Jurkat, Clone E6-1 (cell line): ENCODE measurements at regions not wholly inside any gene's neighbourhood (a gene's known extent, or its start where the extent isn't known, plus 50 kb on each side); places are given as distances from the start of the nearest gene placed in this dataset.

Experiments used
- DNase-seq: peaks from one replicate; pipeline ENCODE4 v3.0.0-alpha.2; 2011; ENCODE audit warnings: low read depth, low spot score
- H3K4me3 ChIP-seq: 2 replicates; pipeline ENCODE4 v1.5.1; 2011; ENCODE audit warnings: mild to moderate bottlenecking, low read length, control low read depth, moderate library complexity

DNA sequence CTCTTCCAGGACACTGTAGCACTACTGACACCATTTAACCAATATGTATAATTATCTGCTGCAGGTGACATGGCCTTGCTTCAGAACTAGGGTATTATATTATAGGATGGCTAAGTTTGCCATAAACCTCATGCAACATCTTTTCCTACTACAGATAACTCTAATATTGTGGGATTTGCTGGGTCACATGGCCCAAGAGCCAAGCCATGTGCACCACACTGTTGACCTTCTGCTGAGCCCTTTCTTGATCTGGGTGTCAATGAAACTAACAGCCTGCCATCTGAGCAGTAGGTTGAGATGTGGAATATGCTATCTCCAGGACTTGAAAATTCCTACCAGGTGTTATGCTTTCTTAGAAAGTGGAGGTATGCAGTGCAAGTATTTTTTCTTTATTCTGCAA, 2291.1 kb downstream of the MRPL39 start:
- H3K4me3 ChIP-seq: no peak overlapping the region
- DNase-seq: no peak

DNA sequence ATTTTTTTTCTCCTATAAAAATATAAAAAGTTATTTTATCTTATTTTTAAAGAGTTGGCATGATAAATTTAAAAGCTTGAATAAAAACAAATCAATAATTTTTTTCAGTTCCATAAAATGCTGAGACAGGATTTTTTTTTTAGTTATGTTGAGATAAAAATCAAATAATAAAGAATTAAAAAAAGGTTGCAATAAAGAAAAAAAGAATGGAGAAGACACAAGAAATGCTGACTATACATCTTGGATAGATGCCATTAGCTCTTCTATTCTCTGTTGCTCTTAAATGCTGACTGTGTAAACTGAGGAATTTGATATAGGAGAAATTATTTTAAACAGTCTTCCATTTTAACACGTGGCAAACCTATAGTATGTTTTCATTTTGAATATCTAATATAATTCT, 2298.5 kb downstream of the MRPL39 start:
- DNase-seq: no peak

DNA sequence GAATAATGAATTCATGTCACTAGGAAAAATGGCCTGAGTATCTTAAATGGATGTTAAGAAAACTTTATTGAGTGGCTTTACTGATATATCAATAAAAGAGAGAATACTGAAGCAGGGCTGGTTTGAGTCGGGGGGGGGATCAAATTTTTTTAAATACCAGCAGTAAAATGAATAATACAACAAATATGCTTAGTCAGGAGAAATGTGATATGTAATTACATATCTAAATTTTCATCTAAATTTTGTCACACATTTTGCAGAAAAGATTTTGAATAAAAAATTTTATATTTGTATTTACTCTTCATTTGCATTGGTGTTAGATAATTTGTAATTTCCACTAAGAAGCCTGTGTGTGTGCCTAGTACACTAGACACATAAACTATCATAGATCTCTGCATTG, 2300.2 kb downstream of the MRPL39 start:
- no peak for DNase-seq
- H3K4me3 ChIP-seq: no peak overlapping the region

More for the DNA sequence above, 2298.5 kb downstream of the MRPL39 start:
- H3K4me3 ChIP-seq: no peak overlapping the region

DNA sequence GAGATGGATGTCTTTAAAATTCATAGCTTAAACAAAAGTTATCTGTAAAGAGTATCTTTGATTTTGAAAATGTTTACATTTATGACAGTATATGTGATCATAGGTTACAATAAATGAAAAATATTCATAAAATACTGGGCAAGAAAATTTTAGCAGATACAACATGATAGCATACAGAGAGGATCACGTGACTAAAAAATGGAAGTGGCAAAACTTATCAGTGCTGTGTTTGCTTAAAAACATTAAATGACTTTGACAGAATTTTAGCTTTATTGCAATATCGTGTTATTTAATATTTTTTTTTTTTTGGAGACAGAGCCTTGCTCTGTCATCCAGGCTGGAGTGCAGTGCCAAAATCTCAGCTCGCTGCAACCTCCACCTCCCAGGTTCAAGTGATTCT, 2294.1 kb downstream of the NCAM2 start:
- no peak overlapping the region for H3K4me3 ChIP-seq
- DNase-seq: no peak

DNA sequence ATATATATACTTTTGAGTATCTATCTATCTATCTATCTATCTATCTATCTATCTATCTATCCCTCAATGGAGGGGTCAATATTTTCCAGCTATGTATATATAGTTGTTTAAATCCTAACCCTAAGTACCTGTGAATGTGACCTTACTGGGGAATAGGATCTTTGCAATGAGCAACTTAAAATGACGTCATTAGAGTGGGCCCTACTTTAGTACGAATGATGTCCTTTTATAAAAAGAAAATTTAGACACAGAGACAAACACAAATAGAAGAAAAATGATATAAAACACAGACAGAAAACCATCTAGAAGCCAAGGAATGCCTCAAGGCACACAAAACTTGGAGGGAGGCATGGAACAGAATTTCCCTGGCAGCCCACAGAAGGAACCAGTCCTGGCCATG, 2283.7 kb downstream of the NCAM2 start:
- no peak for DNase-seq
- no peak overlapping the region for H3K4me3 ChIP-seq

DNA sequence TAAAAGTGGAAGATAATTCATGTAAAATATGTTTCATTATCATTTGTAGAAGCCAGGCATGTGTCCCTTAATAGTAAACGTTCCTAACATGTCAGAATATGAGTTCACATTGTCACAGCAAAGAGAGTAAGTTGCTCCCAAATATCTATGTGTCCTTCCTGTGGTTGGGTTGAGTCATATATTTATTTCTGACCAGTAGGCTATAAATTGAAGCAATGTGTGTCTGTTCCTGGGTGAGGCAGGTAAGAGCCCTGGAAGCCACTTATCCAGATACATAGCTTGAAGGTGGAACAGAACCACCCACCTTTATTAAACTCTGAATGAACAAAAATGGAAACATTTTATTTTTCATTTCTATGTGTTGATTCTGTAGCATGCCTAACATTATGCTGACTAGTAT, 2251.6 kb downstream of the NCAM2 start:
- DNase-seq: no peak
- H3K4me3 ChIP-seq: no peak overlapping the region

GRCh38 chr21:23247334-23247733, 2249.1 kb downstream of the NCAM2 start:
- H3K4me3 ChIP-seq: no peak overlapping the region
- no peak for DNase-seq

GRCh38 chr21:23245255-23245654, 2247.0 kb downstream of the NCAM2 start:
- DNase-seq: no peak
- H3K4me3 ChIP-seq: no peak overlapping the region

DNA sequence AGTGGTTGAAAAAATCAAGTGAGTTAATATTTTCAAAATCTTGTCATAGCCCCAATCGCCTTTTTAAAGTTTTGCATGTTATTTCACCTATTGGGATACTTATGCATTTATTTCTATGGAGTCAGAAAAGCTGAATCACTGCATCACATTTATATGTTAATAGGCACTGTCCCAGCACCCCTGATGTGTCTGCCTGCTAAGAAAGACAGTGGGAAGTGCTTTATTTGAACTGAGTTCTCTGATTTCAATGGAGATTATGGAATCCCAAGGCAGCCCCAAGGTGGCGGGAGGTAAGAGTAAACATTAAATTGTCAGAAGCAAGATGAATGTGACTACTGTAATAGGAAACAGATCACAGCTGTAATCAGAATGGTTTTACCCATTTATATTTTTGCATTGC, 2225.7 kb downstream of the NCAM2 start:
- DNase-seq: no peak
- no peak overlapping the region for H3K4me3 ChIP-seq

DNA sequence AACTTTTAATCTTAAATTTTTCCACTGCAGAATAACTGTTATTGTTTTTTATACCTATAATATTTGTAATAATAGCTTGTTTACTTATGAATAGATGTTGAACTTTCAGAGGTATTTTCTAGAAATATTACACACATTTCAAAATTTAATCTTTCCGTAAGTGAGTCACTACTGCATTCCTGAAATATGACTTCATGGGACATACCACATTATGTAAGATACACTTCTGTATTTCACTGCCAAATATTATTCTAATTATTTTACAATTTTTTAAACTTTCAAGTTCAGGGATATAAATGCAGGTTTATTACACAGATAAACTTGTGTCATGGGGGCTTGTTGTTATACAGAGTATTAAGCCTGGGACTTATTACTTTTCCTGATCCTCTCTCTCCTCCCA, 2220.5 kb downstream of the NCAM2 start:
- no peak overlapping the region for H3K4me3 ChIP-seq
- DNase-seq: no peak

DNA sequence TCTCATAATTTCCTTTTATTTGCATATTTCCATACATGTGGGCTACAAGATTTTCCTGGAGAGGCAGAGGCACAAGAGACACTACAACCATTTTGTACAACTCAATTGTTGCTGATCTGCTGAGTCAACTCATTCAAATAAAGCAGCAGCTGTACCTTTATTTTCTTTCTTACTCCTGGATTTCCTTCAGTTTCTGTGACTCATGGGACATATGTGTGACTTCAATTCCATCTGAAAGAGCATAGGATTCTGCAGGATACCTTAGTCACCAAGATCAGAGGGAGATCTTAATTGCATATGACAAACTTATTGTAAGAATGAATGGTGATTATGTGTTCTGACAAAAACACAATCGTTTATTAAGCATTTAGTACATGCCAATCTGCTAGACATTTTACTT, 2219.4 kb downstream of the NCAM2 start:
- H3K4me3 ChIP-seq: no peak overlapping the region

DNA sequence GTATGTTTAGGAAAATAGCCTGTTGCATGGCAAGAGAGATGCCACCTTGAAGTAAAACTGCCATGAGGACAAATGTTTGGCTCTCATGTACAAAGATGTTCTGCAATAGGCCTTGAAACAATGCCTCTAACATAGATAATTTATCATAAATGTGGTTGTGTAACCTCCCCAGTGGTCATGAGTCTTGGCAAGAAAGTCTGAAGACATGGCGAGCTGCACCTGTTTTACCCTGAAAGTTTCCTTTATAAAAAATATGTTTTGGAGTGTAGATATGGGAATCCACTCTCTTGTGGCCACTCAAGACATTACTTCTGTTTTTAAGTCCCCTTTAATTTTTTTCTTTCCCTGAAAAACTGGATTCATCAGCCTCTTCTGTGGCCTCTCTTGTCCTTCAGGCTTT, 2217.1 kb downstream of the NCAM2 start:
- DNase-seq: no peak
- no peak overlapping the region for H3K4me3 ChIP-seq

More for the DNA sequence above, 2219.4 kb downstream of the NCAM2 start:
- DNase-seq: no peak
